ENCODE measurements at regions not wholly inside any gene's neighbourhood (a gene's known extent, or its start where the extent isn't known, plus 50 kb on each side); places are given as distances from the start of the nearest gene placed in this dataset.

DNA sequence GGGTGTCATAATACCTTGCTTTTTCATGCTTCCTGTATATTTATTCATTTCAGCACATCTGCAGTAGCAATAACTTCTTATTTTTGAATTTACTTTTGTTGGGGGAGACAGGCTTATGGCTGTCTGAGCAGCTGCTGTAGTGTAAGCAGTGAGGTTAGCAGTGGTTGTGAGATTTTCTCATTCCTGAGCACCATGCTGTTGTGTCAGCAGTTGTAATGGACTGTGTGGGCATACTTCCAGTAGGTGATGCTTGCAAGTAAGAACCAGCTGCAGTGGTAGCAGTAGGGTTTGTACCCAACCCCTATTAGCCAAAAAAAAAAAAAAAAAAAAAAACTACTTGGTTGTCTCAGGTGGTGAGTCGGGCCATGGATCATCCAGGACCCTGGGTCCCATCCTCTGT lies 311.6 kb downstream of the NUF2 start:
- H2AFZ ChIP-seq (replicated peaks; ENCODE audit: low read length, poor library complexity) = no peak overlapping the region
- no peak for ATAC-seq (ENCODE audit: low read depth)
- no peak overlapping the region for H3K23ac ChIP-seq (ENCODE audit: low read depth, low read length)
- H3K18ac ChIP-seq (ENCODE audit: low read depth, low read length) = no peak overlapping the region
- H3K4me1 ChIP-seq (ENCODE audit: control insufficient read depth, insufficient read depth, low read length) = no peaks in the 10 kb centered on the region
- TF ChIP-seq, protein P1, sequence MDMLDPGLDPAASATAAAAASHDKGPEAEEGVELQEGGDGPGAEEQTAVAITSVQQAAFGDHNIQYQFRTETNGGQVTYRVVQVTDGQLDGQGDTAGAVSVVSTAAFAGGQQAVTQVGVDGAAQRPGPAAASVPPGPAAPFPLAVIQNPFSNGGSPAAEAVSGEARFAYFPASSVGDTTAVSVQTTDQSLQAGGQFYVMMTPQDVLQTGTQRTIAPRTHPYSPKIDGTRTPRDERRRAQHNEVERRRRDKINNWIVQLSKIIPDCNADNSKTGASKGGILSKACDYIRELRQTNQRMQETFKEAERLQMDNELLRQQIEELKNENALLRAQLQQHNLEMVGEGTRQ (IDR thresholded peaks at IDR 0.05; ENCODE audit: low read depth, low read length) = no peak
- TF ChIP-seq NFE2L2 (IDR thresholded peaks at IDR 0.05; ENCODE audit: low read depth, low read length) (no peak), POLR2A (IDR thresholded peaks at IDR 0.05; ENCODE audit: low read depth, low read length) (no peak), BHLHE40 (IDR thresholded peaks at IDR 0.05; ENCODE audit: low read depth, low read length) (no peak), FOS (IDR thresholded peaks at IDR 0.05; ENCODE audit: low read depth, low read length) (no peak), MAZ (IDR thresholded peaks at IDR 0.05; ENCODE audit: borderline replicate concordance, low read depth, low read length) (no peak), MAFK (IDR thresholded peaks at IDR 0.05; ENCODE audit: low read depth, low read length) (no peak), CEBPB (IDR thresholded peaks at IDR 0.05; ENCODE audit: low read depth, low read length) (no peak), RAD21 (IDR thresholded peaks at IDR 0.05; ENCODE audit: low read length) (no peak), CHD1 (IDR thresholded peaks at IDR 0.05; ENCODE audit: low read depth, low read length) (no peak), RCOR1 (IDR thresholded peaks at IDR 0.05; ENCODE audit: insufficient replicate concordance, low read length) (no peak), SMC3 (IDR thresholded peaks at IDR 0.05; ENCODE audit: low read depth, low read length) (no peak)
- TF ChIP-seq, protein P2, sequence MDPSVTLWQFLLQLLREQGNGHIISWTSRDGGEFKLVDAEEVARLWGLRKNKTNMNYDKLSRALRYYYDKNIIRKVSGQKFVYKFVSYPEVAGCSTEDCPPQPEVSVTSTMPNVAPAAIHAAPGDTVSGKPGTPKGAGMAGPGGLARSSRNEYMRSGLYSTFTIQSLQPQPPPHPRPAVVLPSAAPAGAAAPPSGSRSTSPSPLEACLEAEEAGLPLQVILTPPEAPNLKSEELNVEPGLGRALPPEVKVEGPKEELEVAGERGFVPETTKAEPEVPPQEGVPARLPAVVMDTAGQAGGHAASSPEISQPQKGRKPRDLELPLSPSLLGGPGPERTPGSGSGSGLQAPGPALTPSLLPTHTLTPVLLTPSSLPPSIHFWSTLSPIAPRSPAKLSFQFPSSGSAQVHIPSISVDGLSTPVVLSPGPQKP (IDR thresholded peaks at IDR 0.05; ENCODE audit: borderline replicate concordance, low read depth, low read length) = no peak
- H3K4me3 ChIP-seq (ENCODE audit: insufficient read depth, low read depth, low read length) = no peak overlapping the region
- no CpG with 5 or more reads among the region's 1 CpG for WGBS, 2 experiments (ENCODE audit: extremely low coverage in 2 of 2, insufficient read length in 1 of 2)
- no peaks in the 10 kb centered on the region for H3K9me1 ChIP-seq (ENCODE audit: insufficient read depth, low read length)
- intact Hi-C loops (cut with micrococcal nuclease) = no loop called here
- H2BK120ac ChIP-seq (ENCODE audit: low read depth, low read length) = no peak overlapping the region
- no peaks in the 10 kb centered on the region for H3K27me3 ChIP-seq (ENCODE audit: control insufficient read depth, insufficient read depth, low read length)
- H3K9me3 ChIP-seq (ENCODE audit: control insufficient read depth, insufficient read depth, low read length) = peaks cover 7% of the 10 kb centered on the region
- H3K27ac ChIP-seq (ENCODE audit: insufficient read depth, low read length) = no peak overlapping the region
- CTCF ChIA-PET = no interaction called here
- H3K9ac ChIP-seq (ENCODE audit: low read depth, low read length) = no peak overlapping the region
- H2BK5ac ChIP-seq (ENCODE audit: low read depth, low read length, poor library complexity, severe bottlenecking) = no peak overlapping the region
- H4K20me1 ChIP-seq (ENCODE audit: insufficient read depth, low read length) = no peaks in the 10 kb centered on the region
- no peak overlapping the region for H4K8ac ChIP-seq (ENCODE audit: low read depth in 2 of 2, low read length in 2 of 2)
- no peak for DNase-seq
- POLR2A ChIA-PET (ENCODE audit: unreplicated experiment) = no interaction called here
- dilution Hi-C loops (cut with HindIII; ENCODE audit: low sequenced_read_pairs, unreplicated experiment) = no loop called here
- no peak overlapping the region for H3K14ac ChIP-seq (replicated peaks; ENCODE audit: low read depth, low read length)
- no peak overlapping the region for H4K91ac ChIP-seq (ENCODE audit: insufficient read depth, low read depth, low read length)
- no peaks in the 10 kb centered on the region for H3K79me1 ChIP-seq (ENCODE audit: low read depth in 1 of 2, low read length in 2 of 2)
- H4K5ac ChIP-seq (ENCODE audit: low read depth, low read length) = no peak overlapping the region
- H3K36me3 ChIP-seq (ENCODE audit: control insufficient read depth, insufficient read depth, low read length) = no peaks in the 10 kb centered on the region
- no peak overlapping the region for H3K56ac ChIP-seq (ENCODE audit: extremely low read depth, insufficient read depth, low read length)
- H3K4me2 ChIP-seq (ENCODE audit: low read depth, low read length) = no peak overlapping the region
- no TSS peak for BruUV-seq (replicated peaks)
- no peak overlapping the region for H2AK9ac ChIP-seq (replicated peaks; ENCODE audit: low read depth, low read length, poor library complexity)
- no peak overlapping the region for H2AK5ac ChIP-seq (ENCODE audit: low read depth, low read length)
- H3K4ac ChIP-seq (ENCODE audit: low read depth, low read length) = no peak overlapping the region
- H2BK20ac ChIP-seq (ENCODE audit: low read depth, low read length) = no peak overlapping the region
- in situ Hi-C loops (cut with MboI; ENCODE audit: low sequenced_read_pairs) = no loop called here
- H2BK15ac ChIP-seq (ENCODE audit: low read depth, low read length) = no peak overlapping the region

Measured in IMR-90 (cell line).